GM18517 (cell line): ENCODE measurements at regions not wholly inside any gene's neighbourhood (a gene's known extent, or its start where the extent isn't known, plus 50 kb on each side); places are given as distances from the start of the nearest gene placed in this dataset.
"Not testable (repeated sequence)": the region's sequence is repeated elsewhere in the genome, so short reads cannot be mapped to it uniquely, and the experiment has no call there.

Experiments used
- ATAC-seq: cut with Tn5 transposase; IDR thresholded peaks from one replicate; pipeline ENCODE4 v1.9.1; 2021; ENCODE audit warnings: mild to moderate bottlenecking, moderate library complexity; ENCODE audit not compliant: unreplicated experiment

- no peak for ATAC-seq
These were observed 361.9 kb downstream of the HLX start for GRCh38 chr1:221241157-221241556.

DNA sequence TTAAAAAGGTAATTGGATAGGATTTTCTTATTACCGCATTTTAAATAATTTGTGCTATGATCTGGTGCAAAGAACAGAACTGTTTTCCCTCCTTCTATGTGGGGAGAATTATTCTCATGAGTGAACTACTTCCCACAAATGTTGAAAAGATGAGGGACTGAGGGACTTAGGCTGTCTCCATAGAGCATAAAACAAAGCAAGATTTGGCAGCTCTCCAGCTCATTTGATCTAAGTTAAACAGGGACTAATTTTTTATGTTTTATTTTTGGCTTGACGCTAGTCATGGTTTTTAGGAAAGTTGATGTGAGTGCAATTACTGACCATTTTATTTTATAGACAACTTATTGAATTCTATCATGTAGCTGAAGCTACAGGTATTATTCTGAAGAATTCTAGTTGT is 362.3 kb downstream of the HLX start:
- ATAC-seq, result no peak

DNA sequence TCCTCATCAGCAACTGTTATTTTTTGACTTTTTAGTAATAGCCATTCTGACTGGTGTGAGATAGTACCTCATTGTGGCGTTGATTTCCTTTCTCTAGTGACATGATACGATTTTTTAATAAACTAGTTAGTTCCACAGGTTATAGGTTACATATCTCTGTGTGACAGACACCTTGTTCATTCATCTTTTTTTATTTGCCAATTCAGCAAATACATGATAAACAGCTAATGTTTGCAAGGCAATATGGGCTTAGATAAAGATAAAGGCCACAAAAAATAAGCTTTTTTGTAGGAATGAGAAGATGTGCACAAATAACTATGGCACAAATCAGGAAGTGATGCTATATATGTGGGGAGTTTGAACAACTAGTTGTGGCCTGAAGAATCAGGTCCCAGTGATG is 366.8 kb downstream of the HLX start:
- no peak for ATAC-seq

GRCh38 chr1:221246628-221247415 is 367.6 kb downstream of the HLX start:
- no peak for ATAC-seq

GRCh38 chr1:221251580-221251979 is 372.3 kb downstream of the HLX start:
- no peak for ATAC-seq

GRCh38 chr1:221254813-221255212 is 375.6 kb downstream of the HLX start:
- ATAC-seq, result no peak

DNA sequence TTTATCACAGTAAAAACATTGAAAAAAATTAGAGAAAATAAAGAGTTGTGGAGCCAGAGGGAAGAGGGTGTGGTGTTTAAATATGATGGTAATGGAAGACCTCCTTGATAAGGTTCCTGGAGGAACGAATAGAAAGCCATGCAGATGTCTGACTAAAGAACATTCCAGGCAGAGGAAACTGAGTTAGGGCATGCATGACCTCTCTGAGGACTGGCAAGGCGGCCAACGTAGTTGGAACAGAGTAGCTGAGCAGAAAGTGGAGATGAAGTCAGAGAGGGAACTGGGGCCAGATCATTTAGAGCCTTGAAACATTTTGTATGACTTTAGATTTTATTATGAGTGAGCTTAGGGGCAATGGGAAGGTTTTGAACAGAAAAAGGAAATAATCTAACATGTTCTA is 377.5 kb downstream of the HLX start:
- ATAC-seq, result no peak

DNA sequence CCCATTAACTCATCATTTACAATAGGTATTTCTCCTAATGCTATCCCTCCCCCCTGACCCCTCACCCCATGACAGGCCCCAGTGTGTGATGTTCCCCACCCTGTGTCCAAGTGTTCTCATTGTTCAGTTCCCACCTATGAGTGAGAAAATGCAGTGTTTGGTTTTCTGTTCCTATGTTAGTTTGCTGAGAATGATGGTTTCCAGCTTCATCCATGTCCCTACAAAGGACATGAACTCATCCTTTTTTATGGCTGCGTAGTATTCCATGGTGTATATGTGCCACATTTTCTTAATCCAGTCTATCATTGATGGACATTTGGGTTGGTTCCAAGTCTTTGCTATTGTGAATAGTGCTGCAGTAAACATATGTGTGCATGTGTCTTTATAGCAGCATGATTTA is 378.3 kb downstream of the HLX start:
- not testable (repeated sequence) for ATAC-seq

DNA sequence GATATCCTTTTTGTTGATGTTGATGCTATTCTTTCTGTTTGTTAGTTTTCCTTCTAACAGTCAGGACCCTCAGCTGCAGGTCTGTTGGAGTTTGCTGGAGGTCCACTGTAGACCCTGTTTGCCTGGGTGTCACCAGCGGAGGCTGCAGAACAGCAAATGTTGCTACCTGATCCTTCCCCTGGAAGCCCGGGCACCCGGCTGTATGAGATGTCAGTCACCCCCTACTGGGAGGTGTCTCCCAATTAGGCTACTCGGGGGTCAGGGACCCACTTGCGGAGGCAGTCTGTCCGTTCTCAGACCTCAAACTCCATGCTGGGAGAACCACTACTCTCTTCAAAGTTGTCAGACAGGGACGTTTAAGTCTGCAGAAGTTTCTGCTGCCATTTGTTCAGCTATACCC is 383.4 kb downstream of the HLX start:
- ATAC-seq, result not testable (repeated sequence)

DNA sequence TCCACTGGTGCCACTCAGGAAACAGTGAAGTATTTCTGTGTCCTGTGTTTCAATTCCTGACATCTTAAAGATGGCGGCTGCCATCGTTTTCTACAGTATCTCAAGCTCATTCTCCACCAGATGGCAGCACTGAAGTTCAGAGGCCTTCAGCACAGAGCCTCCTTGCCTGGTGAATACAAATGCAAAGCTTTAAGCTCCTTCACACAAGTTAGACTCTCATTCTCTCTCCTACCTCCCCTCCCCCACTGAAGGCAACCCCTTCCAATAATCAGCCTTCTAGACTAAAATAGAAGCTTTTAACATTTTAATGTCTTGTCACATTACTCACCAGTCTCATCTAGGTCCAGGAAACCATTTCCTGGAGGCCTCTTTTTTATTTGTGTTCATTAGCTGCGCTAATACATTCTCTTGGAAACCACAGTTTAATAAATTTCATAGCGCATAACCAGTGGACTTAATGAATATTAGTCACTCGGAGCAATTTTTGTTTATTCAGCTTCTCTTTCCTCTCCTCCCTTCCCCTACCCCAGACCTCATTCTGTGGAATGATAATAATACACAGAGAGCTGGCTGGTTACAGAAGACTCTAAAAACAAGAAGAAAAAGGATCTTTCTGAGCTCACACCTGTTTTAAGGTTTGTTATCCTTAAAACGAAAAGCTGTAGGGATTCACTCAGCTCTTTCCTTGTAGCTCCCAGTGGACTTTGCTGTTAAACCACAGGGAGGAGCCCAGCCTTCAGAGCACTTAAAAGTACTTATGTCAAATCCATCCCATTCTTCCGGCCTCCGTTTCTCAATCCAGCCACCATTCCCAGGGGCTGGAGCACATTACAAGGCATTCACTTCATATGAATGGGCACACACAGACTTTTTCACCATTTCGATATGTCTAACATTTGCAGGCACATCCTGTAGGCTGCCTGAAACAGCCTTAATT is 384.9 kb downstream of the HLX start:
- peak; percentile 94 for ATAC-seq

- ATAC-seq, result no peak
These were observed 385.6 kb downstream of the HLX start for GRCh38 chr1:221264848-221265247.

GRCh38 chr1:221268295-221268694 is 389.1 kb downstream of the HLX start:
- no peak for ATAC-seq

- no peak for ATAC-seq
These were observed 392.5 kb downstream of the HLX start for GRCh38 chr1:221271701-221272100.

DNA sequence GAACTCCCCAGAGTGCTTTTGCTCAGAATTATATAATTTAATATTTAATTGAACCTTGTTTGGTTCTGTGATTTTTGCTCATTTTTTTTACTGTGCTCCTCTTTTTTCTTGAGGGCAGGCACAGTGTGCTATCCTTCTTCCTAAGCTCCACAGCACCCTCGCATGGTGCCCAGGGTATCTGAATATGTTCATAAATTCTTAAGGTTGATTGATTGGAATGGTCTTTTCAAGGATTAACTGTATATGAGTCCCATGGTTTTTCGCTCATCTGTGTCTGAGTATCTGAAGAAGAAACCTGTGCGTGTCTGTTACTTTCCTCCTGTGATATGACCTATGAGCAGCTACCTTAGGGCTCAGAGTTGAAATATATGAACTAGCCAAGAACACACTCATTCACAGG is 393.7 kb downstream of the HLX start:
- ATAC-seq, result no peak

GRCh38 chr1:221274373-221274772 is 395.1 kb downstream of the HLX start:
- ATAC-seq, result no peak

DNA sequence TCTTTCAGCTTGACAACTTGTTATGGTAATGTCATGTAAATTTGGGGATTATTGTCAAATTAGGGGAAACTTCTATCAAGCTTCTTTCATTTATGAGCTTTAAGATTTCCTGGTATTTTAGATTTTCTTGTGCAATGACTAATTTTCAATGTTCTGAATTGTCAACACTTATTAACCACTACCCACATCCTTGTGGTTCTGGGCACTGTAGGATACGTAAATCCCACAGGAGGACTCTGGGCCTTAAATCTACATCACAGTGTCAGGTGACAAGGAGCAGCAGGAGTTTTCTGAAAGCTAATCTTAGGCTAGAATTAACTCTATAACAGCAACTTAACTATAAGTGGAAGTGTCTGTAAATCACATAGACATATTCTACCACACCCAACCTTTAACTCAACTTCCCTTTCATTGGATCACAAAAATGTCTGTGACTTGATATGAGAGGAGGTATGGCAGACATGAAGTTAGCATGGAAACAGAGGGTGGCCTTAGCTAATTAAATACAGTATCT is 397.7 kb downstream of the HLX start:
- ATAC-seq, result no peak

- no peak for ATAC-seq
These were observed 399.9 kb downstream of the HLX start for GRCh38 chr1:221279146-221279545.

GRCh38 chr1:221283532-221283931 is 404.3 kb downstream of the HLX start:
- no peak for ATAC-seq

DNA sequence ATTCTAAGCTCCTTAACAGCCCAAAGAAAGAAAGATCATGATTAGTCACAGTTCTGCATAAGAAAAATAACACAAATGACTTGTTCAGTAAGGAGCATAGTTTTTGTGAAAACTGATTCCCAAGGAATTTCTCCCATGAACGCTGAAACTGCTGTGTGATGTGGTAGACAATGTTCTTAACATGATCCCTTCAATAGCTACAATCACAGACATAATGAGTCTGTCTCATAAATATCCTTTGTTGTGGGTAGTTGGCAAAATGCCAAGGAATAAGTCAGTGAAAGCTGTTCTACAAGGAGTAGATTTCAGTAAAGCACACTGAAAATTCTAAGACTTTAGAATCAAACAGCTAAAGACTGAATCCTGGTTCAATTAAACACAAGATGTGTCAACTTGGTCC is 404.8 kb downstream of the HLX start:
- ATAC-seq, result no peak

DNA sequence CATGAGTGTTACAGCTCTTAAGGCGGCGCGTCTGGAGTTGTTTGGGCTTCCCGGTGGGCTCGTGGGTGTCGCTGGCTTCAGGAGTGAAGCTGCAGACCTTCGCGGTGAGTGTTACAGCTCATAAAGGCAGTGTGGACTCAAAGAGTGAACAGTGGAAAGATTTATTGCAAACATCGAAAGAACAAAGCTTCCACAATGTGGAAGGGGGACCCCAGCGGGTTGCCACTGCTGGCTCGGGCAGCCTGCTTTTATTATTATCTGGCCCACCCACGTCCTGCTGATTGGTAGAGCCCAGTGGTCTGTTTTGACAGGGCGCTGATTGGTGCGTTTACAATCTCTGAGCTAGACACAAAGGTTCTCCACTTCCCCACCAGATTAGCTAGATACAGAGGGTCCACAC is 405.7 kb downstream of the HLX start:
- ATAC-seq, result not testable (repeated sequence)

DNA sequence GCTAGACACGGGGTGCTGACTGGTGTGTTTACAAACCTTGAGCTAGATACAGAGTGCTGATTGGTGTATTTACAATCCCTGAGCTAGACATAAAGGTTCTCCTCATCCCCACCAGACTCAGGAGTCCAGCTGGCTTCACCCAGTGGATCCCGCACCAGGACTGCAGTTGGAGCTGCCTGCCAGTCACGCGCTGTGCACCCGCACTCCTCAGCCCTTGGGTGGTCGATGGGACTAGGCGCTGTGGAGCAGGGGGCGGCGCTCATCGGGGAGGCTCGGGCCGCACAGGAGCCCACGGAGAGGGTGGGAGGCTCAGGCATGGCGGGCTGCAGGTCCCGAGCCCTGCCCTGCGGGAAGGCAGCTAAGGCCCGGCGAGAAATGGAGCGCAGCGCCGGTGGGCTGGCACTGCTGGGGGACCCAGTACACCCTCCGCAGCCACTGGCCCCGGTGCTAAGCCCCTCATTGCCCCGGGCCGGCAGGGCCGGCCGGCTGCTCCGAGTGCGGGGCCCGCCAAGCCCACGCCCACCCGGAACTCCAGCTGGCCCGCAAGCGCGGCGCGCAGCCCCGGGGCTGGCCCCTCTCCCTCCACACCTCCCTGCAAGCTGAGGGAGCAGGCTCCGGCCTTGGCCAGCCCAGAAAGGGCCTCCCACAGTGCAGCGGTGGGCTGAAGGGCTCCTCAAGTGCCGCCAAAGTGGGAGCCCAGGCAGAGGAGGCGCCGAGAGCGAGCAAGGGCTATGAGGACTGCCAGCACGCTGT is 406.4 kb downstream of the HLX start:
- not testable (repeated sequence) for ATAC-seq
